Lower lobe of right lung (tissue), 2 donors: ENCODE measurements at regions not wholly inside any gene's neighbourhood (a gene's known extent, or its start where the extent isn't known, plus 50 kb on each side); places are given as distances from the start of the nearest gene placed in this dataset.
A peak's percentile ranks its signal among the peaks of the same experiment; 100 is the strongest.

Experiments
- ATAC-seq, 2 donors: fragments of 200-7000 bp; cut with Tn5 transposase; one replicate each; pipeline ENCODE4 v1.9.1; 2020 to 2022; ENCODE audit warnings: mild to moderate bottlenecking in 2 of 2, moderate library complexity in 2 of 2
- DNase-seq: peaks from one replicate; pipeline ENCODE4 v3.0.0-alpha.2; 2020
- H3K27ac ChIP-seq: fragments of 200-600 bp; one replicate; pipeline ENCODE4 v1.8.0; 2022
- H3K27me3 ChIP-seq: fragments of 200-600 bp; one replicate; pipeline ENCODE4 v1.8.0; 2022; ENCODE audit warnings: low read depth
- H3K36me3 ChIP-seq: fragments of 200-600 bp; one replicate; pipeline ENCODE4 v1.8.0; 2022; ENCODE audit warnings: mild to moderate bottlenecking
- H3K4me1 ChIP-seq: fragments of 200-600 bp; one replicate; pipeline ENCODE4 v1.8.0; 2022
- H3K4me3 ChIP-seq: fragments of 200-600 bp; one replicate; pipeline ENCODE4 v1.8.0; 2022; ENCODE audit warnings: mild to moderate bottlenecking
- H3K9me3 ChIP-seq: fragments of 200-600 bp; one replicate; pipeline ENCODE4 v1.8.0; 2022
- CTCF ChIP-seq: fragments of 200-600 bp; IDR thresholded peaks from one replicate; pipeline ENCODE4 v1.8.0; 2022; ENCODE audit warnings: antibody characterized with exemption, mild to moderate bottlenecking
- intact Hi-C: fragments of 100-400 bp; cut with DNase I; formaldehyde crosslinking; loops from one replicate; pipeline ENCODE4 v1.11.0; 2022
- donor health status: DM: no; HTN: yes; CAD: no; lungs with severe emphysema.

GRCh38 chr9:91092214-91092613 lies 269.5 kb downstream of the AUH start:
- no peak overlapping the region for H3K27ac ChIP-seq
- H3K4me1 ChIP-seq: no peaks in the 10 kb centered on the region
- DNase-seq: no peak
- no peak overlapping the region for H3K4me3 ChIP-seq
- intact Hi-C loops: no loop called here
- H3K9me3 ChIP-seq: no peaks in the 10 kb centered on the region
- no peaks in the 10 kb centered on the region for H3K27me3 ChIP-seq
- ATAC-seq: no peak
- no peak for TF ChIP-seq CTCF
- H3K36me3 ChIP-seq: no peaks in the 10 kb centered on the region

GRCh38 chr9:91094324-91095088 lies 267.2 kb downstream of the AUH start:
- no peaks in the 10 kb centered on the region for H3K27me3 ChIP-seq
- no peak overlapping the region for H3K4me3 ChIP-seq
- ATAC-seq: no peak
- intact Hi-C loops: no loop called here
- no peak overlapping the region for H3K27ac ChIP-seq
- H3K36me3 ChIP-seq: no peaks in the 10 kb centered on the region
- no peak for TF ChIP-seq CTCF
- peaks cover 6% of the 10 kb centered on the region for H3K4me1 ChIP-seq
- DNase-seq: no peak
- no peaks in the 10 kb centered on the region for H3K9me3 ChIP-seq

- ATAC-seq (no peak), DNase-seq (no peak)
- Histone ChIP-seq H3K9me3 (no peaks in the 10 kb centered on the region), H3K36me3 (no peaks in the 10 kb centered on the region), H3K4me1 (peaks cover 24% of the 10 kb centered on the region), H3K27ac (no peak overlapping the region), H3K4me3 (no peak overlapping the region), H3K27me3 (no peaks in the 10 kb centered on the region)
- intact Hi-C loops: no loop called here
- TF ChIP-seq CTCF: no peak
Measured at GRCh38 chr9:91098203-91098850, 263.4 kb downstream of the AUH start.

- no peak for DNase-seq
- Histone ChIP-seq H3K27me3 (no peaks in the 10 kb centered on the region), H3K4me1 (peaks cover 24% of the 10 kb centered on the region), H3K9me3 (no peaks in the 10 kb centered on the region), H3K27ac (no peak overlapping the region), H3K4me3 (no peak overlapping the region), H3K36me3 (no peaks in the 10 kb centered on the region)
- intact Hi-C loops: no loop called here
- TF ChIP-seq CTCF: no peak
- ATAC-seq: no peak
Measured at GRCh38 chr9:91099436-91099835, 262.3 kb downstream of the AUH start.

- intact Hi-C loops: no loop called here
- Histone ChIP-seq H3K4me3 (no peak overlapping the region), H3K27me3 (no peaks in the 10 kb centered on the region), H3K27ac (peak overlapping the region; percentile 27), H3K9me3 (no peaks in the 10 kb centered on the region), H3K36me3 (no peaks in the 10 kb centered on the region), H3K4me1 (peaks cover 24% of the 10 kb centered on the region)
- DNase-seq (no peak), ATAC-seq (peak; percentile 43 to 50)
- TF ChIP-seq CTCF: no peak
Measured at GRCh38 chr9:91100878-91101450, 260.8 kb downstream of the AUH start.
